ENCODE measurements at regions not wholly inside any gene's neighbourhood (a gene's known extent, or its start where the extent isn't known, plus 50 kb on each side); places are given as distances from the start of the nearest gene placed in this dataset.
"Not testable (repeated sequence)": the region's sequence is repeated elsewhere in the genome, so short reads cannot be mapped to it uniquely, and the experiment has no call there.

GRCh38 chr2:91588782-91589223 is 2897.3 kb downstream of the RPIA start:
- TF ChIP-seq, protein P1, sequence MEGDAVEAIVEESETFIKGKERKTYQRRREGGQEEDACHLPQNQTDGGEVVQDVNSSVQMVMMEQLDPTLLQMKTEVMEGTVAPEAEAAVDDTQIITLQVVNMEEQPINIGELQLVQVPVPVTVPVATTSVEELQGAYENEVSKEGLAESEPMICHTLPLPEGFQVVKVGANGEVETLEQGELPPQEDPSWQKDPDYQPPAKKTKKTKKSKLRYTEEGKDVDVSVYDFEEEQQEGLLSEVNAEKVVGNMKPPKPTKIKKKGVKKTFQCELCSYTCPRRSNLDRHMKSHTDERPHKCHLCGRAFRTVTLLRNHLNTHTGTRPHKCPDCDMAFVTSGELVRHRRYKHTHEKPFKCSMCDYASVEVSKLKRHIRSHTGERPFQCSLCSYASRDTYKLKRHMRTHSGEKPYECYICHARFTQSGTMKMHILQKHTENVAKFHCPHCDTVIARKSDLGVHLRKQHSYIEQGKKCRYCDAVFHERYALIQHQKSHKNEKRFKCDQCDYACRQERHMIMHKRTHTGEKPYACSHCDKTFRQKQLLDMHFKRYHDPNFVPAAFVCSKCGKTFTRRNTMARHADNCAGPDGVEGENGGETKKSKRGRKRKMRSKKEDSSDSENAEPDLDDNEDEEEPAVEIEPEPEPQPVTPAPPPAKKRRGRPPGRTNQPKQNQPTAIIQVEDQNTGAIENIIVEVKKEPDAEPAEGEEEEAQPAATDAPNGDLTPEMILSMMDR (IDR thresholded peaks at IDR 0.05): not testable (repeated sequence)
- not testable (repeated sequence) for TF ChIP-seq POLR2A (IDR thresholded peaks at IDR 0.05)
